Liver (tissue), 8 donors: ENCODE measurements at regions not wholly inside any gene's neighbourhood (a gene's known extent, or its start where the extent isn't known, plus 50 kb on each side); places are given as distances from the start of the nearest gene placed in this dataset.

ENCODE experiments used
- DNase-seq: peaks from one replicate; pipeline ENCODE4 v3.0.0-alpha.2; 2017; ENCODE audit warnings: low spot score
- H3K27ac ChIP-seq, 2 donors: one replicate each; pipeline ENCODE4 v1.7.0; 2013; ENCODE audit warnings: inconsistent platforms in 2 of 2, low read length in 2 of 2, control low read depth in 1 of 2, low read depth in 1 of 2, mild to moderate bottlenecking in 1 of 2
- H3K27me3 ChIP-seq, 4 donors: one replicate each; pipeline versions ENCODE4 v1.6.1 to v1.7.0; 2013; ENCODE audit warnings: low read length in 3 of 4, inconsistent platforms in 1 of 4, mild to moderate bottlenecking in 1 of 4, moderate library complexity in 1 of 4; ENCODE audit not compliant: control insufficient read depth in 4 of 4, insufficient read depth in 4 of 4
- H3K36me3 ChIP-seq, 4 donors: one replicate each; pipeline versions ENCODE4 v1.6.1 to v1.7.0; 2013; ENCODE audit warnings: low read length in 3 of 4, mild to moderate bottlenecking in 3 of 4, low read depth in 1 of 4, moderate library complexity in 1 of 4; ENCODE audit not compliant: control insufficient read depth in 4 of 4, insufficient read depth in 3 of 4
- H3K4me1 ChIP-seq, 4 donors: one replicate each; pipeline versions ENCODE4 v1.6.1 to v1.7.0; 2013; ENCODE audit warnings: low read length in 3 of 4, mild to moderate bottlenecking in 3 of 4, moderate library complexity in 1 of 4; ENCODE audit not compliant: control insufficient read depth in 4 of 4, insufficient read depth in 4 of 4
- H3K4me3 ChIP-seq, 3 donors: one replicate each; pipeline versions ENCODE4 v1.6.1 to v1.7.0; 2013; ENCODE audit warnings: low read length in 3 of 3, control low read depth in 1 of 3, low read depth in 1 of 3, mild to moderate bottlenecking in 1 of 3
- H3K9ac ChIP-seq, 2 donors: one replicate each; pipeline ENCODE4 v1.7.0; 2013; ENCODE audit warnings: low read length in 2 of 2, mild to moderate bottlenecking in 2 of 2, moderate library complexity in 2 of 2, control low read depth in 1 of 2, low read depth in 1 of 2
- H3K9me3 ChIP-seq, 4 donors: one replicate each; pipeline versions ENCODE4 v1.6.1 to v1.7.0; 2013; ENCODE audit warnings: low read length in 3 of 4; ENCODE audit not compliant: control insufficient read depth in 4 of 4
- ATF3 ChIP-seq: IDR thresholded peaks from 2 replicates; pipeline ENCODE4 v1.6.1; 2016; ENCODE audit warnings: antibody characterized with exemption
- EGR1 ChIP-seq, 2 donors: IDR thresholded peaks; 2 replicates each; pipeline ENCODE4 v1.6.1; 2016 to 2018; ENCODE audit warnings: antibody characterized with exemption in 2 of 2, low read depth in 2 of 2
- FOXA1 ChIP-seq: IDR thresholded peaks from 2 replicates; pipeline ENCODE4 v1.6.1; 2016; ENCODE audit warnings: antibody characterized with exemption
- FOXA2 ChIP-seq: IDR thresholded peaks from 2 replicates; pipeline ENCODE4 v1.6.1; 2016; ENCODE audit warnings: antibody characterized with exemption
- GABPA ChIP-seq, 2 donors: IDR thresholded peaks in 1 of 2; conservative IDR thresholded peaks in 1 of 2; 2 replicates each; pipeline ENCODE4 v1.6.1; 2016; ENCODE audit warnings: antibody characterized with exemption in 2 of 2, mild to moderate bottlenecking in 1 of 2, moderate library complexity in 1 of 2
- HNF4A ChIP-seq, 2 donors: conservative IDR thresholded peaks; 2 replicates each; pipeline ENCODE4 v1.6.1; 2016; ENCODE audit warnings: antibody characterized with exemption in 2 of 2, mild to moderate bottlenecking in 2 of 2
- HNF4G ChIP-seq: IDR thresholded peaks from 2 replicates; pipeline ENCODE4 v1.6.1; 2016; ENCODE audit warnings: antibody characterized with exemption
- JUND ChIP-seq, 2 donors: IDR thresholded peaks; 2 replicates each; pipeline ENCODE4 v1.6.1; 2016; ENCODE audit warnings: antibody characterized with exemption in 2 of 2
- NR2F2 ChIP-seq: IDR thresholded peaks from 2 replicates; pipeline ENCODE4 v1.6.1; 2016; ENCODE audit warnings: antibody characterized with exemption
- RAD21 ChIP-seq, 2 donors: IDR thresholded peaks; 2 replicates each; pipeline ENCODE4 v1.6.1; 2016; ENCODE audit warnings: antibody characterized with exemption in 2 of 2, mild to moderate bottlenecking in 2 of 2
- REST ChIP-seq: IDR thresholded peaks from 2 replicates; pipeline ENCODE4 v1.6.1; 2016; ENCODE audit warnings: antibody characterized with exemption, mild to moderate bottlenecking
- RXRA ChIP-seq, 2 donors: IDR thresholded peaks; 2 replicates each; pipeline ENCODE4 v1.6.1; 2017 to 2018; ENCODE audit warnings: antibody characterized with exemption in 2 of 2, mild to moderate bottlenecking in 1 of 2
- SP1 ChIP-seq: IDR thresholded peaks from 2 replicates; pipeline ENCODE4 v1.6.1; 2018; ENCODE audit warnings: antibody characterized with exemption, mild to moderate bottlenecking
- TAF1 ChIP-seq: conservative IDR thresholded peaks from 2 replicates; pipeline ENCODE4 v1.6.1; 2016; ENCODE audit warnings: antibody characterized with exemption, mild to moderate bottlenecking
- YY1 ChIP-seq: IDR thresholded peaks from 2 replicates; pipeline ENCODE4 v1.6.1; 2016; ENCODE audit warnings: antibody characterized with exemption, mild to moderate bottlenecking
- ZBTB33 ChIP-seq: IDR thresholded peaks from 2 replicates; pipeline ENCODE4 v1.6.1; 2016; ENCODE audit warnings: antibody characterized with exemption
- WGBS: extraction: QIAGEN DNeasy Blood & Tissue Kit; methylation state at CpG from one replicate; pipeline ENCODE4 v1.1.7; 2013; 5-methylcytosine and 5-hydroxymethylcytosine counted together
- TF ChIP-seq, protein P1 (sequence below): IDR thresholded peaks from 2 replicates; pipeline ENCODE4 v1.6.1; 2016; ENCODE audit warnings: antibody characterized with exemption
- TF ChIP-seq, protein P2 (sequence below): fragments of 150-350 bp; IDR thresholded peaks from 2 replicates; pipeline ENCODE4 v1.5.1; 2017; ENCODE audit warnings: improper control_type of control experiment, low read depth, low read length; ENCODE audit not compliant: missing input control
- donor health status: healthy.
- donor health status: healthy.
- donor health status: healthy.
- donor health status: healthy.
- donor health status: healthy.

- Histone ChIP-seq H3K36me3 (no peaks in the 10 kb centered on the region), H3K27ac (no peak overlapping the region), H3K9ac (no peak overlapping the region), H3K4me1 (no peaks in the 10 kb centered on the region), H3K4me3 (no peak overlapping the region), H3K27me3 (no peaks in the 10 kb centered on the region), H3K9me3 (no peaks in the 10 kb centered on the region)
- no peak for TF ChIP-seq SP1
- no peak for TF ChIP-seq HNF4A (conservative IDR thresholded peaks at IDR 0.05)
- TF ChIP-seq FOXA1: no peak
- TF ChIP-seq, protein P1, sequence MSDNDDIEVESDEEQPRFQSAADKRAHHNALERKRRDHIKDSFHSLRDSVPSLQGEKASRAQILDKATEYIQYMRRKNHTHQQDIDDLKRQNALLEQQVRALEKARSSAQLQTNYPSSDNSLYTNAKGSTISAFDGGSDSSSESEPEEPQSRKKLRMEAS: no peak
- no peak for TF ChIP-seq JUND (IDR thresholded peaks at IDR 0.05)
- TF ChIP-seq, protein P2, sequence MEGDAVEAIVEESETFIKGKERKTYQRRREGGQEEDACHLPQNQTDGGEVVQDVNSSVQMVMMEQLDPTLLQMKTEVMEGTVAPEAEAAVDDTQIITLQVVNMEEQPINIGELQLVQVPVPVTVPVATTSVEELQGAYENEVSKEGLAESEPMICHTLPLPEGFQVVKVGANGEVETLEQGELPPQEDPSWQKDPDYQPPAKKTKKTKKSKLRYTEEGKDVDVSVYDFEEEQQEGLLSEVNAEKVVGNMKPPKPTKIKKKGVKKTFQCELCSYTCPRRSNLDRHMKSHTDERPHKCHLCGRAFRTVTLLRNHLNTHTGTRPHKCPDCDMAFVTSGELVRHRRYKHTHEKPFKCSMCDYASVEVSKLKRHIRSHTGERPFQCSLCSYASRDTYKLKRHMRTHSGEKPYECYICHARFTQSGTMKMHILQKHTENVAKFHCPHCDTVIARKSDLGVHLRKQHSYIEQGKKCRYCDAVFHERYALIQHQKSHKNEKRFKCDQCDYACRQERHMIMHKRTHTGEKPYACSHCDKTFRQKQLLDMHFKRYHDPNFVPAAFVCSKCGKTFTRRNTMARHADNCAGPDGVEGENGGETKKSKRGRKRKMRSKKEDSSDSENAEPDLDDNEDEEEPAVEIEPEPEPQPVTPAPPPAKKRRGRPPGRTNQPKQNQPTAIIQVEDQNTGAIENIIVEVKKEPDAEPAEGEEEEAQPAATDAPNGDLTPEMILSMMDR: no peak
- TF ChIP-seq ATF3: no peak
- TF ChIP-seq RAD21 (IDR thresholded peaks at IDR 0.05): no peak
- no peak for TF ChIP-seq REST
- no peak for TF ChIP-seq ZBTB33
- TF ChIP-seq EGR1 (IDR thresholded peaks at IDR 0.05; ENCODE audit: low read depth in 2 of 2): no peak
- no peak for TF ChIP-seq YY1
- no peak for TF ChIP-seq FOXA2
- no peak for TF ChIP-seq HNF4G
- no peak for TF ChIP-seq TAF1
- TF ChIP-seq GABPA (IDR thresholded peaks at IDR 0.05 in 1 of 2, conservative IDR thresholded peaks at IDR 0.05 in 1 of 2): no peak
- no peak for TF ChIP-seq NR2F2
- no peak for TF ChIP-seq RXRA (IDR thresholded peaks at IDR 0.05)
- no peak for DNase-seq
- WGBS: 85% methylated on average over 7 of the region's 7 CpGs
Observed at GRCh38 chr5:120886351-120886860, 422.3 kb downstream of the PRR16 start.
